HEK293 (cell line): ENCODE measurements at regions not wholly inside any gene's neighbourhood (a gene's known extent, or its start where the extent isn't known, plus 50 kb on each side); places are given as distances from the start of the nearest gene placed in this dataset.
"Not testable (repeated sequence)": the region's sequence is repeated elsewhere in the genome, so short reads cannot be mapped to it uniquely, and the experiment has no call there.

ENCODE experiments used
- CTCF ChIA-PET: fragments of 350-600 bp; formaldehyde crosslinking; extraction: SDS; loops from one replicate; lab custom pipeline; 2021; ENCODE audit warnings: antibody characterized with exemption; lab: Yijun Ruan, JAX
- POLR2A ChIA-PET: fragments of 300-600 bp; formaldehyde crosslinking; extraction: SDS; loops from one replicate; lab custom pipeline; 2020; ENCODE audit warnings: antibody characterized with exemption, inconsistent platforms; lab: Yijun Ruan, JAX
- H3K27ac ChIP-seq: fragments of 200-500 bp; sonication (Bioruptor generic); 2 replicates; pipeline ENCODE4 v1.5.1; 2014; ENCODE audit warnings: low read depth, low read length, control low read depth, inconsistent platforms; ENCODE audit errors: extremely low read depth
- H3K36me3 ChIP-seq, 2 experiments: fragments of 200-500 bp in 1 of 2; sonication (Bioruptor generic) in 1 of 2; 1 replicate in 1 of 2; 2 replicates in 1 of 2; pipeline ENCODE4 v1.5.1; 2014 to 2017; ENCODE audit warnings: inconsistent platforms in 2 of 2, low read length in 2 of 2; ENCODE audit not compliant: control insufficient read depth in 2 of 2, insufficient read depth in 1 of 2
- H3K4me1 ChIP-seq: fragments of 200-500 bp; sonication (Bioruptor generic); 2 replicates; pipeline ENCODE4 v1.5.1; 2014; ENCODE audit warnings: mild to moderate bottlenecking, low read length, inconsistent platforms; ENCODE audit not compliant: control insufficient read depth, insufficient read depth
- H3K4me3 ChIP-seq: 2 replicates; pipeline ENCODE4 v1.5.1; 2011; ENCODE audit warnings: low read depth, mild to moderate bottlenecking, control low read depth, low read length, moderate library complexity
- H3K9me3 ChIP-seq: fragments of 200-500 bp; sonication (Bioruptor generic); 2 replicates; pipeline ENCODE4 v1.5.1; 2014; ENCODE audit warnings: low read depth, low read length, inconsistent platforms; ENCODE audit not compliant: control insufficient read depth, insufficient read depth
- GFI1B ChIP-seq: fragments of 450-650 bp; formaldehyde crosslinking; IDR thresholded peaks from 2 replicates; pipeline ENCODE4 v1.5.1; 2016; ENCODE audit warnings: missing biosample characterization, missing genetic modification characterization
- KLF9 ChIP-seq: fragments of 450-650 bp; formaldehyde crosslinking; IDR thresholded peaks from 2 replicates; pipeline ENCODE4 v1.5.1; 2016; ENCODE audit warnings: missing biosample characterization, missing genetic modification characterization, low read depth
- REST ChIP-seq: fragments of 450-650 bp; formaldehyde crosslinking; IDR thresholded peaks from 2 replicates; pipeline ENCODE4 v1.5.1; 2016; ENCODE audit warnings: missing biosample characterization, missing genetic modification characterization
- SCRT2 ChIP-seq: fragments of 450-650 bp; formaldehyde crosslinking; IDR thresholded peaks from 2 replicates; pipeline ENCODE4 v1.5.1; 2016; ENCODE audit warnings: missing biosample characterization, missing genetic modification characterization
- SETDB1 ChIP-seq: IDR thresholded peaks from one replicate; pipeline ENCODE4 v1.6.1; 2017; ENCODE audit warnings: mild to moderate bottlenecking, low read length, moderate library complexity, mixed read lengths; ENCODE audit not compliant: insufficient read length
- ZNF10 ChIP-seq: fragments of 450-650 bp; formaldehyde crosslinking; IDR thresholded peaks from 2 replicates; pipeline ENCODE4 v1.5.1; 2017; ENCODE audit warnings: missing biosample characterization, missing genetic modification characterization
- ZNF140 ChIP-seq: fragments of 450-650 bp; formaldehyde crosslinking; IDR thresholded peaks from 2 replicates; pipeline ENCODE4 v1.5.1; 2016; ENCODE audit warnings: missing biosample characterization, missing genetic modification characterization
- ZNF157 ChIP-seq: fragments of 450-650 bp; formaldehyde crosslinking; IDR thresholded peaks from 2 replicates; pipeline ENCODE4 v1.5.1; 2016; ENCODE audit warnings: missing biosample characterization, missing genetic modification characterization
- ZNF2 ChIP-seq: fragments of 450-650 bp; formaldehyde crosslinking; IDR thresholded peaks from 2 replicates; pipeline ENCODE4 v1.5.1; 2016; ENCODE audit warnings: missing biosample characterization, missing genetic modification characterization
- ZNF239 ChIP-seq: fragments of 450-650 bp; formaldehyde crosslinking; IDR thresholded peaks from 2 replicates; pipeline ENCODE4 v1.5.1; 2016; ENCODE audit warnings: missing biosample characterization, missing genetic modification characterization
- ZNF266 ChIP-seq: fragments of 450-650 bp; formaldehyde crosslinking; IDR thresholded peaks from 2 replicates; pipeline ENCODE4 v1.5.1; 2016; ENCODE audit warnings: missing biosample characterization, missing genetic modification characterization, low read depth
- ZNF302 ChIP-seq: fragments of 450-650 bp; formaldehyde crosslinking; IDR thresholded peaks from 2 replicates; pipeline ENCODE4 v1.5.1; 2016; ENCODE audit warnings: missing biosample characterization, missing genetic modification characterization, low read depth
- ZNF311 ChIP-seq: fragments of 450-650 bp; formaldehyde crosslinking; IDR thresholded peaks from 2 replicates; pipeline ENCODE4 v1.5.1; 2017; ENCODE audit warnings: missing biosample characterization, missing genetic modification characterization, borderline replicate concordance
- ZNF391 ChIP-seq: fragments of 450-650 bp; formaldehyde crosslinking; IDR thresholded peaks from 2 replicates; pipeline ENCODE4 v1.5.1; 2016; ENCODE audit warnings: low read depth, missing biosample characterization, missing genetic modification characterization, borderline replicate concordance
- ZNF530 ChIP-seq: fragments of 450-650 bp; formaldehyde crosslinking; IDR thresholded peaks from 2 replicates; pipeline ENCODE4 v1.5.1; 2016; ENCODE audit warnings: low read depth, missing biosample characterization, missing genetic modification characterization
- ZNF658 ChIP-seq: fragments of 450-650 bp; formaldehyde crosslinking; IDR thresholded peaks from 2 replicates; pipeline ENCODE4; 2016; ENCODE audit warnings: missing biosample characterization, missing genetic modification characterization
- ZNF707 ChIP-seq: fragments of 450-650 bp; formaldehyde crosslinking; IDR thresholded peaks from 2 replicates; pipeline ENCODE4 v1.5.1; 2016; ENCODE audit warnings: missing biosample characterization, missing genetic modification characterization
- ZSCAN16 ChIP-seq: fragments of 450-650 bp; formaldehyde crosslinking; IDR thresholded peaks from 2 replicates; pipeline ENCODE4 v1.5.1; 2016; ENCODE audit warnings: missing biosample characterization, missing genetic modification characterization
- ZSCAN23 ChIP-seq: fragments of 450-650 bp; formaldehyde crosslinking; IDR thresholded peaks from 2 replicates; pipeline ENCODE4 v1.5.1; 2016; ENCODE audit warnings: missing biosample characterization, missing genetic modification characterization
- TF ChIP-seq, protein P1 (sequence below): fragments of 450-650 bp; formaldehyde crosslinking; IDR thresholded peaks from 2 replicates; pipeline ENCODE4 v1.5.1; 2016; ENCODE audit warnings: missing biosample characterization, missing genetic modification characterization
- TF ChIP-seq, protein P2 (sequence below): fragments of 450-650 bp; formaldehyde crosslinking; IDR thresholded peaks from 2 replicates; pipeline ENCODE4 v1.5.1; 2016; ENCODE audit warnings: missing biosample characterization, missing genetic modification characterization
- TF ChIP-seq, protein P3 (sequence below): fragments of 450-650 bp; formaldehyde crosslinking; IDR thresholded peaks from 2 replicates; pipeline ENCODE4 v1.5.1; 2016; ENCODE audit warnings: missing biosample characterization, missing genetic modification characterization
- TF ChIP-seq, protein P4 (sequence below): fragments of 450-650 bp; formaldehyde crosslinking; IDR thresholded peaks from 2 replicates; pipeline ENCODE4 v1.5.1; 2016; ENCODE audit warnings: missing biosample characterization, missing genetic modification characterization

GRCh38 chr3:15876669-15877068 lies 78.9 kb upstream of the ANKRD28 start:
- Histone ChIP-seq H3K36me3 (no peaks in the 10 kb centered on the region), H3K4me1 (no peaks in the 10 kb centered on the region), H3K4me3 (no peak overlapping the region), H3K27ac (no peak overlapping the region), H3K9me3 (no peaks in the 10 kb centered on the region)
- ChIA-PET POLR2A (no interaction called here), CTCF (interaction anchor here (0.6 to 0.8 kb wide), 2 partner anchors 472 to 1357 kb away, joined by 3 to 4 read pairs; no protein-coding TSS in a partner anchor)
- TF ChIP-seq ZNF140 (tag by site-specific recombination) (no peak), ZNF266 (tag by site-specific recombination) (no peak), ZNF311 (tag by site-specific recombination) (no peak), REST (tag by site-specific recombination) (no peak), ZNF157 (tag by site-specific recombination) (no peak), ZNF239 (tag by site-specific recombination) (no peak), ZNF530 (tag by site-specific recombination) (no peak), ZNF658 (tag by site-specific recombination) (no peak), ZNF302 (tag by site-specific recombination) (no peak)
- TF ChIP-seq, protein P1, sequence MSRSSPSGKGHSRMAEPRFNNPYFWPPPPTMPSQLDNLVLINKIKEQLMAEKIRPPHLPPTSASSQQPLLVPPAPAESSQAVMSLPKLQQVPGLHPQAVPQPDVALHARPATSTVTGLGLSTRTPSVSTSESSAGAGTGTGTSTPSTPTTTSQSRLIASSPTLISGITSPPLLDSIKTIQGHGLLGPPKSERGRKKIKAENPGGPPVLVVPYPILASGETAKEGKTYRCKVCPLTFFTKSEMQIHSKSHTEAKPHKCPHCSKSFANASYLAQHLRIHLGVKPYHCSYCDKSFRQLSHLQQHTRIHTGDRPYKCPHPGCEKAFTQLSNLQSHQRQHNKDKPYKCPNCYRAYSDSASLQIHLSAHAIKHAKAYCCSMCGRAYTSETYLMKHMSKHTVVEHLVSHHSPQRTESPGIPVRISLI, result no peak
- TF ChIP-seq, protein P2, sequence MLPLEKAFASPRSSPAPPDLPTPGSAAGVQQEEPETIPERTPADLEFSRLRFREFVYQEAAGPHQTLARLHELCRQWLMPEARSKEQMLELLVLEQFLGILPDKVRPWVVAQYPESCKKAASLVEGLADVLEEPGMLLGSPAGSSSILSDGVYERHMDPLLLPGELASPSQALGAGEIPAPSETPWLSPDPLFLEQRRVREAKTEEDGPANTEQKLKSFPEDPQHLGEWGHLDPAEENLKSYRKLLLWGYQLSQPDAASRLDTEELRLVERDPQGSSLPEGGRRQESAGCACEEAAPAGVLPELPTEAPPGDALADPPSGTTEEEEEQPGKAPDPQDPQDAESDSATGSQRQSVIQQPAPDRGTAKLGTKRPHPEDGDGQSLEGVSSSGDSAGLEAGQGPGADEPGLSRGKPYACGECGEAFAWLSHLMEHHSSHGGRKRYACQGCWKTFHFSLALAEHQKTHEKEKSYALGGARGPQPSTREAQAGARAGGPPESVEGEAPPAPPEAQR (tag by site-specific recombination), result no peak

DNA sequence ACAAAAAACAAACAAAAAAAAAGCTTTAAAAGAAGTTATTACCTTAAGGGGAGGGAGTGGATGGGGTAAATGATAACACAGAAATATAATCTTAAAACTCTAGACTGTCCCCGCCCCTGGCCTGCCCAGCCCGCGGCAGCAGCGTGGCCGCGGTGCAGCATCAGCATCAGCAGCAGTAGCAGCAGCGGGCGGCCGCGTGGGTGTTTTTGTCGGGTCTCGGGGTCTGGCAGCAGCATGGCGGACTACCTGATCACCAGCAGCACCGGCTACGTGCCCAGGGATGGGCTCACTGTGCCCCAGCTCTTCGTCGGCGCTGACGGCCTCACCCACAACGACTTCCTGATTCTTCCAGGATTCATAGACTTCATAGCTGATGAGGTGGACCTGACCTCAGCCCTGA lies 80.0 kb upstream of the ANKRD28 start:
- CTCF ChIA-PET, result no interaction called here
- H3K36me3 ChIP-seq, result no peaks in the 10 kb centered on the region
- no peaks in the 10 kb centered on the region for H3K4me1 ChIP-seq
- no peak overlapping the region for H3K27ac ChIP-seq
- H3K4me3 ChIP-seq, result no peak overlapping the region
- POLR2A ChIA-PET, result no interaction called here
- H3K9me3 ChIP-seq, result no peaks in the 10 kb centered on the region
- TF ChIP-seq ZNF10 (tag by site-specific recombination), result no peak
- TF ChIP-seq ZSCAN16, result no peak
- TF ChIP-seq ZSCAN23, result no peak
- TF ChIP-seq KLF9 (tag by site-specific recombination), result no peak
- no peak for TF ChIP-seq ZNF391 (tag by site-specific recombination)
- no peak for TF ChIP-seq ZNF707
- TF ChIP-seq SCRT2 (tag by site-specific recombination), result no peak
- no peak for TF ChIP-seq GFI1B
- TF ChIP-seq SETDB1, result no peak
- TF ChIP-seq, protein P3, sequence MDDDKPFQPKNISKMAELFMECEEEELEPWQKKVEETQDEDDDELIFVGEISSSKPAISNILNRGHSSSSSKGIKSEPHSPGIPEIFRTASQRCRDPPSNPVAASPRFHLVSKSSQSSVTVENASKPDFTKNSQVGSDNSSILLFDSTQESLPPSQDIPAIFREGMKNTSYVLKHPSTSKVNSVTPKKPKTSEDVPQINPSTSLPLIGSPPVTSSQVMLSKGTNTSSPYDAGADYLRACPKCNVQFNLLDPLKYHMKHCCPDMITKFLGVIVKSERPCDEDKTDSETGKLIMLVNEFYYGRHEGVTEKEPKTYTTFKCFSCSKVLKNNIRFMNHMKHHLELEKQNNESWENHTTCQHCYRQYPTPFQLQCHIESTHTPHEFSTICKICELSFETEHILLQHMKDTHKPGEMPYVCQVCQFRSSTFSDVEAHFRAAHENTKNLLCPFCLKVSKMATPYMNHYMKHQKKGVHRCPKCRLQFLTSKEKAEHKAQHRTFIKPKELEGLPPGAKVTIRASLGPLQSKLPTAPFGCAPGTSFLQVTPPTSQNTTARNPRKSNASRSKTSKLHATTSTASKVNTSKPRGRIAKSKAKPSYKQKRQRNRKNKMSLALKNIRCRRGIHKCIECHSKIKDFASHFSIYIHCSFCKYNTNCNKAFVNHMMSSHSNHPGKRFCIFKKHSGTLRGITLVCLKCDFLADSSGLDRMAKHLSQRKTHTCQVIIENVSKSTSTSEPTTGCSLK (tag by site-specific recombination), result no peak
- no peak for TF ChIP-seq ZNF2
- TF ChIP-seq, protein P4, sequence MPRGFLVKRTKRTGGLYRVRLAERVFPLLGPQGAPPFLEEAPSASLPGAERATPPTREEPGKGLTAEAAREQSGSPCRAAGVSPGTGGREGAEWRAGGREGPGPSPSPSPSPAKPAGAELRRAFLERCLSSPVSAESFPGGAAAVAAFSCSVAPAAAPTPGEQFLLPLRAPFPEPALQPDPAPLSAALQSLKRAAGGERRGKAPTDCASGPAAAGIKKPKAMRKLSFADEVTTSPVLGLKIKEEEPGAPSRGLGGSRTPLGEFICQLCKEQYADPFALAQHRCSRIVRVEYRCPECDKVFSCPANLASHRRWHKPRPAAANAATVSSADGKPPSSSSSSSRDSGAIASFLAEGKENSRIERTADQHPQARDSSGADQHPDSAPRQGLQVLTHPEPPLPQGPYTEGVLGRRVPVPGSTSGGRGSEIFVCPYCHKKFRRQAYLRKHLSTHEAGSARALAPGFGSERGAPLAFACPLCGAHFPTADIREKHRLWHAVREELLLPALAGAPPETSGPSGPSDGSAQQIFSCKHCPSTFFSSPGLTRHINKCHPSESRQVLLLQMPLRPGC (tag by site-specific recombination), result no peak

DNA sequence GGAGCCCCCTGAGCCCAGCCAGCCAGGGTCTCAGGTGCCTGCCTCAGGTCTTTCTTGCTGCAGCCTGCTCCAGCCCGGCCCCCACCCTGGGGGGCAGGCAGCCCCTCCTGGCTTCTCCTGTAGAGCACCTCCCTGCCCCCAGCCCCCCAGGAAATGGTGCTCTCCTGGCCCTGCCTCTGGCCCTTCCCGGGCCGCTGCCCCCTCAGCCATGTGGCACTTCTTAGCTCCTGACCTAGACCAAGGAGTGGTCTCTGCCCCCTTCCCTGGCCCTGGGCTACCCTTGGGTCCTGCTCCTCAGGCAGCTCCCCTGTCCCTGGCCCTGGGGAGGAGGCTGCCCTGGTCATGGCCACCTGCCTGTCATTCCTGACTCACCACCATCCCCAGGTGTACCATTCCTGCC lies 82.0 kb upstream of the ANKRD28 start:
- not testable (repeated sequence) for H3K27ac ChIP-seq

More for the DNA sequence above, 82.0 kb upstream of the ANKRD28 start:
- POLR2A ChIA-PET, H3K4me1 ChIP-seq, H3K4me3 ChIP-seq, CTCF ChIA-PET, H3K36me3 ChIP-seq, H3K9me3 ChIP-seq: not testable (repeated sequence)
